ENCODE measurements at regions not wholly inside any gene's neighbourhood (a gene's known extent, or its start where the extent isn't known, plus 50 kb on each side); places are given as distances from the start of the nearest gene placed in this dataset.

DNA sequence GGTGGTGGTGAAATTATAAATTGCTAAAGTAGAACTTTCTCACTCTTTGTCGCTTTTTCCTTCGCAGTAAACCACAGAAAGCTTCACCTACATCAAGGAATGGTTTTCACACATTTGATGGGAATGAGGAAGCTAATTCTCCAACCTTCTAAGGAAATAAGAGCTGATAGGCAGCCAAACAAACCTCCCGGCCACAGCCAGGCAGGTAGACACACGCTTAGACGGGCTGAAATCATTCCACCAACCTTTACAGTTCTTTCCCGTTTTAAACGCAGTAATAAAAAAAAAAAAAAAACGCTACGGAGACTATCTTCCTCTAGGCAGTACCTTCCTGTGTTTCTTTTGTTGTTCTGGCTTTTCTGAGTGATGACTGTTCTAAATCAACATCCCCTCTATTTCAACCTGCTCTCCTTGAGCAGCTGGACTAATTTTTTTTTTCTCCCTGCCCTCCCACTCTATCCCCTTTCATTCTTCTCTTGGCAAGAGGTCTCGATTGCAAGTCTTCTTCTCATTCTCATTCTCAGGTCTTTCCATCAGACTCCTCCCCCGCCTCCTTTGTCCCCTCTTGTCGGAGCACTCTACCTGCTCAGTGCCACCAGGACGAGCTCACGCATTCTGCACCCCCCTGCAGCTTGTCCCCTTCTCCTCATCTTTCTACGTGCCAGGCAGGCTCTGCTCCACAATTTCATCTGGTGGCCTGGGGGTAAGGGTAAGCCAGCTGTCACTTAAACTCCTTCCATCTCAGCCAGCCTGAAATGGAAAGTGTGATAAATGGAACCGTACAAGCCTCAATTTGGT lies 391.1 kb upstream of the MDFIC2 start:
- DNase-seq (ENCODE audit: low read depth, low spot score) (peak; percentile 11), FAIRE-seq (peak; percentile 93)
- peak overlapping the region in 2 of 3 experiments; percentile 13 to 58 for H3K4me3 ChIP-seq (ENCODE audit: control insufficient read depth in 2 of 3, extremely low read depth in 1 of 3, insufficient read depth in 2 of 3, low read depth in 1 of 3, low read length in 3 of 3)

DNA sequence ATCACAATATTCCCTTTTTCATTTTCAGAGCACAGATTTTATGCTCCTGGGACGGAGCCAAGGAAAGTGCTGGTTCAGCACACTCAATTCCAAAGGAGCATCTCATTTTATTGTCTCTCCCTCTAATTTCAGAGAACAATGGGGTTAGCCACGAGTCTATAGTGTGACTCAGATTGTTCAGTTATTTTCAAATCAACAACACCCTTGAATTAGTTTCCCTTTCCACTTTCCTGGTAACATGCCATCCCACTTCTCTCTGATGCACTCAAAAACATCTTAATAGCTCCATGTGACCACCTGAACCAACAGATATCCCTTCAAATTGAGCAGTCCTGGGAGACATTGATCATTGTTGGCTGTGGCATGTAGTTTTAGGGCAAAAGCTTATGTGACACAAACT lies 389.7 kb upstream of the MDFIC2 start:
- FAIRE-seq = peak; percentile 63

More for the DNA sequence above, 391.1 kb upstream of the MDFIC2 start:
- H3K9me1 ChIP-seq (ENCODE audit: control insufficient read depth, extremely low read depth, insufficient read depth, low read length) = no peaks in the 10 kb centered on the region
- H2AFZ ChIP-seq (ENCODE audit: control insufficient read depth, low read length) = peak overlapping the region; percentile 90
- peaks cover 20% of the 10 kb centered on the region for H3K4me1 ChIP-seq (ENCODE audit: control insufficient read depth, extremely low read depth, insufficient read depth, low read length)
- dilution Hi-C loops (cut with MboI; ENCODE audit: extremely low pct_ligation_motif_present, low sequenced_read_pairs) = no loop called here
- H3K4me2 ChIP-seq (ENCODE audit: control insufficient read depth, extremely low read depth, insufficient read depth, low read depth, low read length) = peak overlapping the region; percentile 73
- H3K9me3 ChIP-seq (ENCODE audit: control insufficient read depth, low read depth, low read length) = no peaks in the 10 kb centered on the region
- H3K9ac ChIP-seq (ENCODE audit: control insufficient read depth, extremely low read depth, insufficient read depth, low read length) = no peak overlapping the region
- no peaks in the 10 kb centered on the region for H4K20me1 ChIP-seq (ENCODE audit: control insufficient read depth, extremely low read depth, insufficient read depth, low read length)
- H3K36me3 ChIP-seq (ENCODE audit: control insufficient read depth in 2 of 2, extremely low read depth in 1 of 2, insufficient read depth in 2 of 2, low read length in 2 of 2) = no peaks in the 10 kb centered on the region
- H3K27ac ChIP-seq (ENCODE audit: control insufficient read depth, insufficient read depth, low read length) = peak overlapping the region; percentile 51
- TF ChIP-seq, protein P1, sequence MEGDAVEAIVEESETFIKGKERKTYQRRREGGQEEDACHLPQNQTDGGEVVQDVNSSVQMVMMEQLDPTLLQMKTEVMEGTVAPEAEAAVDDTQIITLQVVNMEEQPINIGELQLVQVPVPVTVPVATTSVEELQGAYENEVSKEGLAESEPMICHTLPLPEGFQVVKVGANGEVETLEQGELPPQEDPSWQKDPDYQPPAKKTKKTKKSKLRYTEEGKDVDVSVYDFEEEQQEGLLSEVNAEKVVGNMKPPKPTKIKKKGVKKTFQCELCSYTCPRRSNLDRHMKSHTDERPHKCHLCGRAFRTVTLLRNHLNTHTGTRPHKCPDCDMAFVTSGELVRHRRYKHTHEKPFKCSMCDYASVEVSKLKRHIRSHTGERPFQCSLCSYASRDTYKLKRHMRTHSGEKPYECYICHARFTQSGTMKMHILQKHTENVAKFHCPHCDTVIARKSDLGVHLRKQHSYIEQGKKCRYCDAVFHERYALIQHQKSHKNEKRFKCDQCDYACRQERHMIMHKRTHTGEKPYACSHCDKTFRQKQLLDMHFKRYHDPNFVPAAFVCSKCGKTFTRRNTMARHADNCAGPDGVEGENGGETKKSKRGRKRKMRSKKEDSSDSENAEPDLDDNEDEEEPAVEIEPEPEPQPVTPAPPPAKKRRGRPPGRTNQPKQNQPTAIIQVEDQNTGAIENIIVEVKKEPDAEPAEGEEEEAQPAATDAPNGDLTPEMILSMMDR (optimal IDR thresholded peaks at IDR 0.05 in 1 of 3, IDR thresholded peaks at IDR 0.05 in 1 of 3, conservative IDR thresholded peaks at IDR 0.05 in 1 of 3; ENCODE audit: extremely low read depth in 1 of 3, insufficient read depth in 2 of 3, low read length in 3 of 3) = no peak
- no peak for TF ChIP-seq EZH2 (IDR thresholded peaks at IDR 0.05; ENCODE audit: low read length)
- no peaks in the 10 kb centered on the region for H3K79me2 ChIP-seq (ENCODE audit: control insufficient read depth, insufficient read depth, low read length)
- no peaks in the 10 kb centered on the region for H3K27me3 ChIP-seq (ENCODE audit: control insufficient read depth, extremely low read depth, insufficient read depth, low read length)

More for the DNA sequence above, 389.7 kb upstream of the MDFIC2 start:
- Histone ChIP-seq H3K27me3 (ENCODE audit: control insufficient read depth, extremely low read depth, insufficient read depth, low read length) (no peaks in the 10 kb centered on the region), H4K20me1 (ENCODE audit: control insufficient read depth, extremely low read depth, insufficient read depth, low read length) (no peaks in the 10 kb centered on the region), H3K36me3 (ENCODE audit: control insufficient read depth in 2 of 2, extremely low read depth in 1 of 2, insufficient read depth in 2 of 2, low read length in 2 of 2) (no peaks in the 10 kb centered on the region), H2AFZ (ENCODE audit: control insufficient read depth, low read length) (no peak overlapping the region), H3K9ac (ENCODE audit: control insufficient read depth, extremely low read depth, insufficient read depth, low read length) (no peak overlapping the region), H3K4me1 (ENCODE audit: control insufficient read depth, extremely low read depth, insufficient read depth, low read length) (peaks cover 20% of the 10 kb centered on the region), H3K27ac (ENCODE audit: control insufficient read depth, insufficient read depth, low read length) (no peak overlapping the region), H3K9me1 (ENCODE audit: control insufficient read depth, extremely low read depth, insufficient read depth, low read length) (no peaks in the 10 kb centered on the region), H3K9me3 (ENCODE audit: control insufficient read depth, low read depth, low read length) (no peaks in the 10 kb centered on the region), H3K4me3 (ENCODE audit: control insufficient read depth in 2 of 3, extremely low read depth in 1 of 3, insufficient read depth in 2 of 3, low read depth in 1 of 3, low read length in 3 of 3) (no peak overlapping the region), H3K79me2 (ENCODE audit: control insufficient read depth, insufficient read depth, low read length) (no peaks in the 10 kb centered on the region), H3K4me2 (ENCODE audit: control insufficient read depth, extremely low read depth, insufficient read depth, low read depth, low read length) (no peak overlapping the region)
- no peak for DNase-seq (ENCODE audit: low read depth, low spot score)
- dilution Hi-C loops (cut with MboI; ENCODE audit: extremely low pct_ligation_motif_present, low sequenced_read_pairs) = no loop called here
- no peak for TF ChIP-seq EZH2 (IDR thresholded peaks at IDR 0.05; ENCODE audit: low read length)
- TF ChIP-seq, protein P1 (optimal IDR thresholded peaks at IDR 0.05 in 1 of 3, IDR thresholded peaks at IDR 0.05 in 1 of 3, conservative IDR thresholded peaks at IDR 0.05 in 1 of 3; ENCODE audit: extremely low read depth in 1 of 3, insufficient read depth in 2 of 3, low read length in 3 of 3) = no peak
